Fibroblast of mammary gland (primary cell): ENCODE measurements at regions not wholly inside any gene's neighbourhood (a gene's known extent, or its start where the extent isn't known, plus 50 kb on each side); places are given as distances from the start of the nearest gene placed in this dataset.
"Not testable (repeated sequence)": the region's sequence is repeated elsewhere in the genome, so short reads cannot be mapped to it uniquely, and the experiment has no call there.

Source experiments
- DNase-seq: peaks from one replicate; pipeline ENCODE4 v3.0.0-alpha.2; 2010; ENCODE audit warnings: low read depth
- H3K4me3 ChIP-seq: 2 replicates; pipeline ENCODE4 v1.5.1; 2011; ENCODE audit warnings: low read depth, mild to moderate bottlenecking, low read length, moderate library complexity; ENCODE audit not compliant: control insufficient read depth
- TF ChIP-seq, protein P1 (sequence below): conservative IDR thresholded peaks from 2 replicates; pipeline ENCODE4 v1.5.1; 2011; ENCODE audit warnings: low read depth, low read length, inconsistent platforms; ENCODE audit not compliant: control insufficient read depth, insufficient read depth

- no peak for DNase-seq
- TF ChIP-seq, protein P1, sequence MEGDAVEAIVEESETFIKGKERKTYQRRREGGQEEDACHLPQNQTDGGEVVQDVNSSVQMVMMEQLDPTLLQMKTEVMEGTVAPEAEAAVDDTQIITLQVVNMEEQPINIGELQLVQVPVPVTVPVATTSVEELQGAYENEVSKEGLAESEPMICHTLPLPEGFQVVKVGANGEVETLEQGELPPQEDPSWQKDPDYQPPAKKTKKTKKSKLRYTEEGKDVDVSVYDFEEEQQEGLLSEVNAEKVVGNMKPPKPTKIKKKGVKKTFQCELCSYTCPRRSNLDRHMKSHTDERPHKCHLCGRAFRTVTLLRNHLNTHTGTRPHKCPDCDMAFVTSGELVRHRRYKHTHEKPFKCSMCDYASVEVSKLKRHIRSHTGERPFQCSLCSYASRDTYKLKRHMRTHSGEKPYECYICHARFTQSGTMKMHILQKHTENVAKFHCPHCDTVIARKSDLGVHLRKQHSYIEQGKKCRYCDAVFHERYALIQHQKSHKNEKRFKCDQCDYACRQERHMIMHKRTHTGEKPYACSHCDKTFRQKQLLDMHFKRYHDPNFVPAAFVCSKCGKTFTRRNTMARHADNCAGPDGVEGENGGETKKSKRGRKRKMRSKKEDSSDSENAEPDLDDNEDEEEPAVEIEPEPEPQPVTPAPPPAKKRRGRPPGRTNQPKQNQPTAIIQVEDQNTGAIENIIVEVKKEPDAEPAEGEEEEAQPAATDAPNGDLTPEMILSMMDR, result no peak
- no peak overlapping the region for H3K4me3 ChIP-seq
Measured at GRCh38 chr6:90678049-90678779, 91.3 kb upstream of the MAP3K7 start.

- no peak overlapping the region for H3K4me3 ChIP-seq
- DNase-seq, result no peak
- TF ChIP-seq, protein P1, result no peak
Measured at GRCh38 chr6:90677440-90677839, 90.6 kb upstream of the MAP3K7 start.

DNA sequence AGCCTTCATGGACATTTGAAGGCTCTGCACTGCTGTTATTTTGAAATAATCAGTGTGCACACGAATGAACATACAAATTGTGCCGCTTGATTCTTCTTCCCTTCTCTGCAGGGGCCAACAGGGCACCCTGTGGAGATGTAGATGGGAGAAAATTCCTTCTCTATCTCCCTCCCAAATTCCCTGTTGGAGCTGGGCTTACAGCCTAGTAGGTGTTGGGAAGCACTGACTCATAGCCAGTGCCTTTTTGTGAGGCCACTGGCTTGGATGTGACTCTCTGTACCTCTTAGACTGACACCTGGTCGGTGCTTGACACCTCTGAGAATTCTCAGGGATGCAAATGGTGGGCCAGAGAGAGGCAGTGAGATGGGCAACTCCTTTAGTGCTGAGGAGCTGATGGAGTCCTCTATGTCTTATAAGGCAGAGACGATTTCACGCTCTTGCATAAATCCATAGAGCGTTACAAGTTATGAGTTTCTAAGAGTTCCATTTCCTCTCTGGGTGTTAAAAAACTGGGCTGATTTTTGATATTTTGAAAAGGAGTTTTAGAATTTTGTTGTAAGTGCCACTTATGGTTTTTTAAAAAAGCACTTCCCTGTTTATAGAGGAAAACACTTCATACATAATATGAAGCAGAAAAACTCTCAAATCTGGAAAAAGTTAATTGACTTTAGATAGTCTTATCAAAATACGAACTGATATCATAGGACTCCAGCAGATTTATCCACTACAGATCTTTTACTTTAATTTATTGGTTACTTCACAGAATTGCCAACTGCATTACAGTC lies 89.8 kb upstream of the MAP3K7 start:
- TF ChIP-seq, protein P1, result no peak
- DNase-seq, result no peak
- H3K4me3 ChIP-seq, result no peak overlapping the region

- not testable (repeated sequence) for H3K4me3 ChIP-seq, DNase-seq
Measured at GRCh38 chr6:90675107-90675506, 88.2 kb upstream of the MAP3K7 start.

GRCh38 chr6:90674077-90674476 lies 87.2 kb upstream of the MAP3K7 start:
- DNase-seq, H3K4me3 ChIP-seq: not testable (repeated sequence)

- no peak overlapping the region for H3K4me3 ChIP-seq
- no peak for DNase-seq
- TF ChIP-seq, protein P1, result no peak
Measured at GRCh38 chr6:90669846-90670245, 83.0 kb upstream of the MAP3K7 start.

GRCh38 chr6:90669420-90669819 lies 82.5 kb upstream of the MAP3K7 start:
- no peak overlapping the region for H3K4me3 ChIP-seq
- TF ChIP-seq, protein P1, result no peak
- DNase-seq, result no peak
